ENCODE measurements at regions not wholly inside any gene's neighbourhood (a gene's known extent, or its start where the extent isn't known, plus 50 kb on each side); places are given as distances from the start of the nearest gene placed in this dataset.

GRCh38 chr13:24606486-24607170, 73.6 kb upstream of the ATP12A start:
- Histone ChIP-seq H3K4me1 (ENCODE audit: control insufficient read depth in 1 of 2, insufficient read depth in 2 of 2, low read length in 2 of 2) (no peaks in the 10 kb centered on the region), H3K9me3 (ENCODE audit: control insufficient read depth in 1 of 2, low read length in 2 of 2) (peaks cover 0 to 12% of the 10 kb centered on the region in 2 donors), H3K4me3 (ENCODE audit: low read depth in 1 of 2, low read length in 2 of 2) (no peak overlapping the region), H3K27ac (ENCODE audit: low read length) (no peak overlapping the region), H3K36me3 (ENCODE audit: control insufficient read depth in 1 of 2, insufficient read depth in 2 of 2, low read length in 2 of 2) (no peaks in the 10 kb centered on the region), H3K27me3 (ENCODE audit: low read depth, low read length) (no peaks in the 10 kb centered on the region)

DNA sequence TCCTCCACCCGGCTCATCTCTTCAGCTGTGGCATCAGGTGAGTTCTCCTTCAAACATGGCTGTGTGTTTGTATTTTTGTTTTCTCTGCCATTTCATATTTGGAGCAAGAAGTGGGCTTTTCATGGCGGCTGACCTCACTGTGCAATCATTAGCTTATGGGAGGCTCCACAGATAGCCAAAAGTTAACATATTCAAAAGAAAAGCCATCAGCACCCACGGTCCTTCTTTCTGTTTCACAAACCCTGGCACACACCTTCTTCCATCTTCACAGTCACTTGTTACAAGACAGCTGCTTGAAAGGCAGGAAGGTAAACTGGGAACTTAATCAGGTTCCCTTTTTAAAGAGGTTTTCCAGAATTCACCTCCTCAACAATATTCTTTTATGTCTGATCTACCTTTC, 69.3 kb upstream of the ATP12A start:
- Histone ChIP-seq H3K36me3 (ENCODE audit: control insufficient read depth in 1 of 2, insufficient read depth in 2 of 2, low read length in 2 of 2) (no peaks in the 10 kb centered on the region), H3K9me3 (ENCODE audit: control insufficient read depth in 1 of 2, low read length in 2 of 2) (peaks cover 0 to 2% of the 10 kb centered on the region in 2 donors), H3K4me3 (ENCODE audit: low read depth in 1 of 2, low read length in 2 of 2) (no peak overlapping the region), H3K27ac (ENCODE audit: low read length) (no peak overlapping the region), H3K4me1 (ENCODE audit: control insufficient read depth in 1 of 2, insufficient read depth in 2 of 2, low read length in 2 of 2) (no peaks in the 10 kb centered on the region), H3K27me3 (ENCODE audit: low read depth, low read length) (no peaks in the 10 kb centered on the region)

DNA sequence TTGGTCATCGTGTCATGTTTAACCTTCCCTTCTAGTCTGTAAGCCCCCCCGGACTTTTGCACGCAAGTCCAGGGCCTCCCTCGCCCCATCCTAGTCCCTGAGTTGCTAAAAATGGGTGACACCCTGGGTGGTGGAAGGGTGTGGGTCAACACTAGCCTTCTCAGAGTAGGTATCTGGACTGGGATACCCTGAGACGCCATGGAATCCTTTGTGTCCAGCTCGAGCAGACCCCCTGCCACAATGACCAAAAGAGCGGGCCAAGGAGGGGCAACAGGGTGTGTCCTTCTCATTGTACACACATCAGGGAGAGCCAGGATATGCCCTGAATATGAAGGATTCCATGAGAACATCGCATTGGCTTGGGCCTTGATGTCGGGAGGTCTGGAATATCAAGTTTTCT, 67.5 kb upstream of the ATP12A start:
- H3K9me3 ChIP-seq (ENCODE audit: control insufficient read depth in 1 of 2, low read length in 2 of 2): no peaks in the 10 kb centered on the region
- no peak overlapping the region for H3K27ac ChIP-seq (ENCODE audit: low read length)
- no peaks in the 10 kb centered on the region for H3K27me3 ChIP-seq (ENCODE audit: low read depth, low read length)
- no peak overlapping the region for H3K4me3 ChIP-seq (ENCODE audit: low read depth in 1 of 2, low read length in 2 of 2)
- no peaks in the 10 kb centered on the region for H3K4me1 ChIP-seq (ENCODE audit: control insufficient read depth in 1 of 2, insufficient read depth in 2 of 2, low read length in 2 of 2)
- no peaks in the 10 kb centered on the region for H3K36me3 ChIP-seq (ENCODE audit: control insufficient read depth in 1 of 2, insufficient read depth in 2 of 2, low read length in 2 of 2)

GRCh38 chr13:24613128-24613527, 67.1 kb upstream of the ATP12A start:
- H3K36me3 ChIP-seq (ENCODE audit: control insufficient read depth in 1 of 2, insufficient read depth in 2 of 2, low read length in 2 of 2): no peaks in the 10 kb centered on the region
- H3K27me3 ChIP-seq (ENCODE audit: low read depth, low read length): no peaks in the 10 kb centered on the region
- no peak overlapping the region for H3K4me3 ChIP-seq (ENCODE audit: low read depth in 1 of 2, low read length in 2 of 2)
- H3K27ac ChIP-seq (ENCODE audit: low read length): no peak overlapping the region
- H3K9me3 ChIP-seq (ENCODE audit: control insufficient read depth in 1 of 2, low read length in 2 of 2): no peaks in the 10 kb centered on the region
- H3K4me1 ChIP-seq (ENCODE audit: control insufficient read depth in 1 of 2, insufficient read depth in 2 of 2, low read length in 2 of 2): no peaks in the 10 kb centered on the region

- H3K4me3 ChIP-seq (ENCODE audit: low read depth in 1 of 2, low read length in 2 of 2): no peak overlapping the region
- no peak overlapping the region for H3K27ac ChIP-seq (ENCODE audit: low read length)
- no peaks in the 10 kb centered on the region for H3K27me3 ChIP-seq (ENCODE audit: low read depth, low read length)
- H3K9me3 ChIP-seq (ENCODE audit: control insufficient read depth in 1 of 2, low read length in 2 of 2): no peaks in the 10 kb centered on the region
- no peaks in the 10 kb centered on the region for H3K4me1 ChIP-seq (ENCODE audit: control insufficient read depth in 1 of 2, insufficient read depth in 2 of 2, low read length in 2 of 2)
- no peaks in the 10 kb centered on the region for H3K36me3 ChIP-seq (ENCODE audit: control insufficient read depth in 1 of 2, insufficient read depth in 2 of 2, low read length in 2 of 2)
These were observed 66.5 kb upstream of the ATP12A start for GRCh38 chr13:24613755-24614154.

GRCh38 chr13:24614306-24615080, 65.7 kb upstream of the ATP12A start:
- no peaks in the 10 kb centered on the region for H3K36me3 ChIP-seq (ENCODE audit: control insufficient read depth in 1 of 2, insufficient read depth in 2 of 2, low read length in 2 of 2)
- H3K4me3 ChIP-seq (ENCODE audit: low read depth in 1 of 2, low read length in 2 of 2): no peak overlapping the region
- H3K27me3 ChIP-seq (ENCODE audit: low read depth, low read length): no peaks in the 10 kb centered on the region
- no peak overlapping the region for H3K27ac ChIP-seq (ENCODE audit: low read length)
- H3K4me1 ChIP-seq (ENCODE audit: control insufficient read depth in 1 of 2, insufficient read depth in 2 of 2, low read length in 2 of 2): no peaks in the 10 kb centered on the region
- no peaks in the 10 kb centered on the region for H3K9me3 ChIP-seq (ENCODE audit: control insufficient read depth in 1 of 2, low read length in 2 of 2)

DNA sequence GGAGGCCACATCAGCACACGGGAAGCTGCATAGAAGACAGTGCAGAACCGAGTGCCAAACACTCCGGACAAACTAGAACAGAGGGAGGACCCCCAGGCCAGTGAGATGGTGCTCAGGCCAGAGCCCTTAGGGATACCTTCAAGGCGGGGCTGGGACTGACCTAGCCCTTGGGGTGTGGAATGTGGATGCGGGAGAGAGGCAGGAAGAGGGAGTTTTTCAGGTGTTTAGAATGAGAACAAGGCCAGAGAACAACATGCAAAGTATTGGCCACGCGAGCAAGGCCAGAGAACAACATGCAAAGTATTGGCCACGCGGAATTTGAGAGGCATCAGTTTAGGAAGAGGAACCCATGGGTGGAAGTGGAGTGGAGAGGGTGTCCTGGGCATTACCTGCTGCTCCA, 65.1 kb upstream of the ATP12A start:
- Histone ChIP-seq H3K27me3 (ENCODE audit: low read depth, low read length) (no peaks in the 10 kb centered on the region), H3K27ac (ENCODE audit: low read length) (no peak overlapping the region), H3K4me1 (ENCODE audit: control insufficient read depth in 1 of 2, insufficient read depth in 2 of 2, low read length in 2 of 2) (no peaks in the 10 kb centered on the region), H3K9me3 (ENCODE audit: control insufficient read depth in 1 of 2, low read length in 2 of 2) (no peaks in the 10 kb centered on the region), H3K36me3 (ENCODE audit: control insufficient read depth in 1 of 2, insufficient read depth in 2 of 2, low read length in 2 of 2) (no peaks in the 10 kb centered on the region), H3K4me3 (ENCODE audit: low read depth in 1 of 2, low read length in 2 of 2) (no peak overlapping the region)

DNA sequence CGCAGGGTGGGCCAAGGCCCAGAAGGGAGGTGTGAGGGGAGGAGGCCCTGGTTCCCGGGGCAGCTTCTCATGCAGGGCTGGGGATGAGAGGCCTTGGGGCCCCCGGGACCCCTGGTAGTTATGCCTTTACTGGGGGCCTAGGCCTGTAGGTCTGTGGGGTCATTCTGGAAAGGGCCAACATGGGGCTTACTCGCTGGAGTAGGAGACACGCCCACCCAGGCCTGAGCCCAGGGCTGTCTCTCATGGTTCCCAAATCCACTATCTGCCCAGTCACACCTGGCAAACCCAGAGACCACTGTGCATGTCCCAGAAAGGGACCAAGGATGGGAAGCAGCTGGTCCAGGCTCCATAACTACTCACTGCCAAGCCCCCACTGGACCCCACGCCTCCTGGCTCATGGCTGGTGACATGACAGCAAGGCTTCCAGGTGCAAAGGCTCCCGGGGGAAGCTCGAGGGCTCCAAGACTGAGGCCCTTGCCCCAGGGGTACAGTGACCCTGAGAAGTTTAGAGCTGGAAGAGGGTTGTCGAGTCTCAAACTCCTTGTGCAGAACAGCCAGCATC, 64.2 kb upstream of the ATP12A start:
- Histone ChIP-seq H3K27ac (ENCODE audit: low read length) (no peak overlapping the region), H3K9me3 (ENCODE audit: control insufficient read depth in 1 of 2, low read length in 2 of 2) (no peaks in the 10 kb centered on the region), H3K4me3 (ENCODE audit: low read depth in 1 of 2, low read length in 2 of 2) (no peak overlapping the region), H3K36me3 (ENCODE audit: control insufficient read depth in 1 of 2, insufficient read depth in 2 of 2, low read length in 2 of 2) (no peaks in the 10 kb centered on the region), H3K4me1 (ENCODE audit: control insufficient read depth in 1 of 2, insufficient read depth in 2 of 2, low read length in 2 of 2) (no peaks in the 10 kb centered on the region), H3K27me3 (ENCODE audit: low read depth, low read length) (no peaks in the 10 kb centered on the region)

DNA sequence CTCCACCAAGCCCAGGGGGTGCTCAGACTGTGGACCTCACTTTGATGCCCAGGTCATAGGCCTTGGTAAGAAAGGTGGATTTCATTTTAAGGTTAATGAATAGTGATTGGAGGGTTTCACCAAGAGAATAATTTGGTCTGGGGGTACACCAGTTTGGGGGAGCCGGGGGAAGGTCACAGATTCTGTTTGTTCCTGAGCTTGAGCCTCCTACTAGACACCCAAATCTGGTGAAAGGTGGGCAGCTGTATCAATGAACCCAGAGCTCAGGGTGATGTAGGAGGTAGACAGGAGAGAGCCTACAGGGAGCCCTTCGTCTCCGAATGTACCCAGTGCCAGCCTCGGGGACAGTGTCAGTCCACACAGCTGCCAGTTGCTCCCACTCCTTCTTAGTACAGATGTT, 63.7 kb upstream of the ATP12A start:
- H3K4me1 ChIP-seq (ENCODE audit: control insufficient read depth in 1 of 2, insufficient read depth in 2 of 2, low read length in 2 of 2): no peaks in the 10 kb centered on the region
- no peaks in the 10 kb centered on the region for H3K36me3 ChIP-seq (ENCODE audit: control insufficient read depth in 1 of 2, insufficient read depth in 2 of 2, low read length in 2 of 2)
- no peaks in the 10 kb centered on the region for H3K27me3 ChIP-seq (ENCODE audit: low read depth, low read length)
- H3K27ac ChIP-seq (ENCODE audit: low read length): no peak overlapping the region
- H3K4me3 ChIP-seq (ENCODE audit: low read depth in 1 of 2, low read length in 2 of 2): no peak overlapping the region
- H3K9me3 ChIP-seq (ENCODE audit: control insufficient read depth in 1 of 2, low read length in 2 of 2): no peaks in the 10 kb centered on the region

DNA sequence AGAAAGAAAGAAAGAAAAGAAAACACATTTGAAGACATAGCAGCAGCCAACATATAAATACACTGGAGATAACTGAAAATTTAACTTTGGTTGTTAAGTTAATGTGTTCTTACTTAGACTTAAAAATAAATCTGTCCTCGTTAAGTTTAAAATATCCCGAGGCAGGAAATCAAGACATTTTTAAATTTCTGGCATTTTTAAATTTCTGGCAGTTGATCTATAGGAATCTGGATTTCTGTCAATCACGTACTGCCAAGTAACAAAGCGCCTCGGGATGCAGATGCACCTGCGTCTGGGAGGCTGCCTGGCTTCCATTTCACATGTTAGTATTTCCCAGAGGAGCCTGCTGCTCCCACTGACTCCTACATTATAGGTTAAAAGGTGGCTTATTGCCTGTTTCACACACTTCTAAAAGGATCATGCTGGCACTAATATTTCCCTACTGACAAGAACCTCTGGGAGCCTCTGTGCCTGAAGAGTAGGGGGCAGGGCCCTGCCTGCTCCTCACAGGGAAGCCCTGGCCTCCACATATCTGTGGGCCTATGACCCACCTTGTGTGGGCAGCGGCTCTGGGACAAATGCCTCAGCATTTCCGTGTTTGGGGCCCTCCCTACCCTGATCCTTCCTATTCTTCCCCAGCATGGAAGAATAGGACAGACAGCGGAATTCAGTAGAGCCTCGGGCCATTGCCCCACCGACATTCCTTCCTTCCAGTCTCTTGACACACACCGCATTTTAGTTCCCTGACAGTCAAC, 62.8 kb upstream of the ATP12A start:
- Histone ChIP-seq H3K27me3 (ENCODE audit: low read depth, low read length) (no peaks in the 10 kb centered on the region), H3K9me3 (ENCODE audit: control insufficient read depth in 1 of 2, low read length in 2 of 2) (no peaks in the 10 kb centered on the region), H3K27ac (ENCODE audit: low read length) (no peak overlapping the region), H3K4me1 (ENCODE audit: control insufficient read depth in 1 of 2, insufficient read depth in 2 of 2, low read length in 2 of 2) (no peaks in the 10 kb centered on the region), H3K4me3 (ENCODE audit: low read depth in 1 of 2, low read length in 2 of 2) (no peak overlapping the region), H3K36me3 (ENCODE audit: control insufficient read depth in 1 of 2, insufficient read depth in 2 of 2, low read length in 2 of 2) (no peaks in the 10 kb centered on the region)

Measured in muscle layer of duodenum (tissue), 2 donors.